GM23338 (cell line): ENCODE measurements at regions not wholly inside any gene's neighbourhood (a gene's known extent, or its start where the extent isn't known, plus 50 kb on each side); places are given as distances from the start of the nearest gene placed in this dataset.

Source experiments
- ATAC-seq: fragments of 200-7000 bp; cut with Tn5 transposase; 3 replicates; pipeline ENCODE4 v1.9.1; 2020
- DNase-seq: peaks from one replicate; pipeline ENCODE4 v3.0.0-alpha.2; 2015; ENCODE audit warnings: low spot score
- H2AFZ ChIP-seq: fragments of 200-600 bp; sonication (generic); 2 replicates; pipeline ENCODE4 v1.8.0; 2016; ENCODE audit warnings: antibody characterized with exemption, mild to moderate bottlenecking, moderate library complexity
- H3F3A ChIP-seq: fragments of 200-600 bp; sonication (generic); replicated peaks from 2 replicates; pipeline ENCODE4 v1.8.0; 2017; ENCODE audit warnings: antibody characterized with exemption, mixed run types, low read depth
- H3K27ac ChIP-seq: fragments of 200-600 bp; sonication (generic); 2 replicates; pipeline ENCODE4 v1.6.1; 2016; ENCODE audit warnings: low read depth
- H3K27me3 ChIP-seq: fragments of 200-600 bp; sonication (generic); 2 replicates; pipeline ENCODE4 v1.8.0; 2016; ENCODE audit warnings: mild to moderate bottlenecking, mixed run types, moderate library complexity; ENCODE audit not compliant: insufficient read depth
- H3K36me3 ChIP-seq: fragments of 200-600 bp; sonication (generic); 2 replicates; pipeline ENCODE4 v1.8.0; 2016; ENCODE audit warnings: mild to moderate bottlenecking; ENCODE audit not compliant: insufficient read depth
- H3K4me1 ChIP-seq: fragments of 200-600 bp; sonication (generic); 2 replicates; pipeline ENCODE4 v1.8.0; 2016; ENCODE audit warnings: mild to moderate bottlenecking, moderate library complexity; ENCODE audit not compliant: insufficient read depth
- H3K4me2 ChIP-seq: fragments of 200-600 bp; sonication (generic); 2 replicates; pipeline ENCODE4 v1.7.1; 2017; ENCODE audit warnings: mixed run types
- H3K4me3 ChIP-seq: fragments of 200-600 bp; sonication (generic); 2 replicates; pipeline ENCODE4 v1.6.1; 2016; ENCODE audit warnings: mixed run types
- H3K79me2 ChIP-seq: fragments of 200-600 bp; sonication (generic); replicated peaks from 2 replicates; pipeline ENCODE4 v1.8.0; 2017; ENCODE audit warnings: mild to moderate bottlenecking; ENCODE audit not compliant: insufficient read depth
- H3K9me2 ChIP-seq: fragments of 200-600 bp; sonication (generic); 2 replicates; pipeline ENCODE4 v1.8.0; 2017; ENCODE audit not compliant: insufficient read depth
- H4K20me1 ChIP-seq: fragments of 200-600 bp; sonication (generic); replicated peaks from 2 replicates; pipeline ENCODE4 v1.8.0; 2017; ENCODE audit warnings: mild to moderate bottlenecking; ENCODE audit not compliant: insufficient read depth
- H3K27ac Mint-ChIP-seq: 2 replicates; pipeline ENCODE4 v1.8.0; 2020; ENCODE audit warnings: inconsistent platforms, mild to moderate bottlenecking, moderate library complexity, mixed read lengths
- H3K27me3 Mint-ChIP-seq: 3 replicates; pipeline ENCODE4 v1.8.0; 2022; ENCODE audit warnings: low read depth, mild to moderate bottlenecking, moderate library complexity, mixed read lengths, inconsistent platforms; ENCODE audit not compliant: insufficient read depth, poor library complexity
- H3K36me3 Mint-ChIP-seq: 3 replicates; pipeline ENCODE4 v1.8.0; 2021; ENCODE audit warnings: low read depth, mild to moderate bottlenecking, inconsistent platforms, moderate library complexity, mixed read lengths
- H3K4me1 Mint-ChIP-seq: 3 replicates; pipeline ENCODE4 v1.8.0; 2020; ENCODE audit warnings: mild to moderate bottlenecking, inconsistent platforms, mixed read lengths
- H3K4me3 Mint-ChIP-seq: 3 replicates; pipeline ENCODE4 v1.8.0; 2021; ENCODE audit warnings: moderate library complexity, mild to moderate bottlenecking, inconsistent platforms, mixed read lengths
- H3K9me3 Mint-ChIP-seq: 3 replicates; pipeline ENCODE4 v1.8.0; 2020; ENCODE audit warnings: moderate library complexity, mild to moderate bottlenecking, inconsistent platforms, mixed read lengths
- CREB1 ChIP-seq: fragments of 250-450 bp; sonication (Bioruptor Pico); IDR thresholded peaks from 2 replicates; pipeline ENCODE4 v1.5.0; 2020; ENCODE audit warnings: low read depth, mild to moderate bottlenecking, moderate library complexity
- EZH2 ChIP-seq: fragments of 200-600 bp; sonication (generic); IDR thresholded peaks from one replicate; pipeline ENCODE4 v1.8.0; 2017; ENCODE audit warnings: antibody characterized with exemption, mild to moderate bottlenecking, low read depth; ENCODE audit not compliant: unreplicated experiment
- JUNB ChIP-seq: IDR thresholded peaks from one replicate; pipeline ENCODE4 v1.6.1; 2016; ENCODE audit warnings: antibody characterized with exemption; ENCODE audit not compliant: unreplicated experiment
- NANOG ChIP-seq: IDR thresholded peaks from 2 replicates; pipeline ENCODE4 v1.6.1; 2016; ENCODE audit warnings: antibody characterized with exemption, borderline replicate concordance
- POLR2AphosphoS5 ChIP-seq: IDR thresholded peaks from 2 replicates; pipeline ENCODE4 v1.6.1; 2016; ENCODE audit warnings: antibody characterized with exemption, low read depth
- REST ChIP-seq: IDR thresholded peaks from one replicate; pipeline ENCODE4 v1.6.1; 2018; ENCODE audit warnings: antibody characterized with exemption; ENCODE audit not compliant: unreplicated experiment
- STAT1 ChIP-seq: IDR thresholded peaks from one replicate; pipeline ENCODE4 v1.6.1; 2016; ENCODE audit warnings: antibody characterized with exemption; ENCODE audit not compliant: unreplicated experiment
- ZNF114 ChIP-seq: fragments of 250-450 bp; sonication (Bioruptor Pico); IDR thresholded peaks from 2 replicates; pipeline ENCODE4 v1.5.0; 2020; ENCODE audit warnings: mild to moderate bottlenecking, moderate library complexity
- ZNF331 ChIP-seq: fragments of 250-450 bp; sonication (Bioruptor Pico); IDR thresholded peaks from 2 replicates; pipeline ENCODE4 v1.5.0; 2020; ENCODE audit warnings: low read depth, mild to moderate bottlenecking, moderate library complexity
- TF ChIP-seq, protein P1 (sequence below), 2 experiments: fragments of 200-600 bp in 1 of 2; sonication (generic) in 1 of 2; conservative IDR thresholded peaks; 2 replicates each; pipeline versions ENCODE4 v1.5.1 to v1.6.1; 2016 to 2017; ENCODE audit warnings: antibody characterized with exemption in 2 of 2, low read depth in 2 of 2, mild to moderate bottlenecking in 2 of 2, moderate library complexity in 1 of 2
- TF ChIP-seq, protein P2 (sequence below): fragments of 250-450 bp; sonication (Bioruptor Pico); IDR thresholded peaks from 2 replicates; pipeline ENCODE4 v1.5.0; 2020; ENCODE audit warnings: mild to moderate bottlenecking, moderate library complexity

DNA sequence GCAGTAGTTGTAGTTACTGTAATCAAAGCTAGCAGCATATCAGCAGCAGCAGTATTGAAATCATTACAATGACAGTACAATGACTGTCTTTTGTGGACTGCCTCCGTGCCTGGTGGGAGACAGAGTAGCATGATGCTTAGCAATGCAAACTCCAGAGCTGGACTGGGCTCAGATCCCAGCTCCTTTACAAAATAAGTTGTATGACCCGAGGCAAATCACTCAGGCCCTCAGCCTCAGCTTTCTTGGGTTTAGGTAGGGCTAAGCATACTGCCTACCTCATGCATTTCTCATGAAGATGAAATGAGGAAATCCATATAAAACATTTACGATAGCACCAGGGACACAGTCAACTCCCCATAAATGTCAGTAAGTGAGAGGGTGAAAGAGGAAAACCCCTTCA is 170.7 kb downstream of the TTC32 start (continued):
- TF ChIP-seq, protein P1, sequence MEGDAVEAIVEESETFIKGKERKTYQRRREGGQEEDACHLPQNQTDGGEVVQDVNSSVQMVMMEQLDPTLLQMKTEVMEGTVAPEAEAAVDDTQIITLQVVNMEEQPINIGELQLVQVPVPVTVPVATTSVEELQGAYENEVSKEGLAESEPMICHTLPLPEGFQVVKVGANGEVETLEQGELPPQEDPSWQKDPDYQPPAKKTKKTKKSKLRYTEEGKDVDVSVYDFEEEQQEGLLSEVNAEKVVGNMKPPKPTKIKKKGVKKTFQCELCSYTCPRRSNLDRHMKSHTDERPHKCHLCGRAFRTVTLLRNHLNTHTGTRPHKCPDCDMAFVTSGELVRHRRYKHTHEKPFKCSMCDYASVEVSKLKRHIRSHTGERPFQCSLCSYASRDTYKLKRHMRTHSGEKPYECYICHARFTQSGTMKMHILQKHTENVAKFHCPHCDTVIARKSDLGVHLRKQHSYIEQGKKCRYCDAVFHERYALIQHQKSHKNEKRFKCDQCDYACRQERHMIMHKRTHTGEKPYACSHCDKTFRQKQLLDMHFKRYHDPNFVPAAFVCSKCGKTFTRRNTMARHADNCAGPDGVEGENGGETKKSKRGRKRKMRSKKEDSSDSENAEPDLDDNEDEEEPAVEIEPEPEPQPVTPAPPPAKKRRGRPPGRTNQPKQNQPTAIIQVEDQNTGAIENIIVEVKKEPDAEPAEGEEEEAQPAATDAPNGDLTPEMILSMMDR (conservative IDR thresholded peaks at IDR 0.05; ENCODE audit: low read depth in 2 of 2), result no peak
- TF ChIP-seq JUNB (no peak), STAT1 (no peak), EZH2 (no peak), ZNF331 (CRISPR knock-in tag) (no peak), REST (no peak), NANOG (no peak)

GRCh38 chr2:19728125-19728524 is 173.7 kb downstream of the TTC32 start:
- Mint-ChIP-seq H3K9me3 (no peaks in the 10 kb centered on the region), H3K27ac (no peak overlapping the region), H3K4me3 (no peak overlapping the region), H3K4me1 (no peaks in the 10 kb centered on the region; the same call in 2 of the 3 replicates), H3K36me3 (no peaks in the 10 kb centered on the region), H3K27me3 (peaks cover 8% of the 10 kb centered on the region)
- no peaks in the 10 kb centered on the region for H3F3A ChIP-seq
- H3K79me2 ChIP-seq, result no peaks in the 10 kb centered on the region
- H3K36me3 ChIP-seq, result no peaks in the 10 kb centered on the region
- DNase-seq (no peak), ATAC-seq (no peak)
- no peak overlapping the region for H3K4me3 ChIP-seq
- H3K27me3 ChIP-seq, result no peaks in the 10 kb centered on the region
- H3K4me2 ChIP-seq, result no peak overlapping the region
- no peak overlapping the region for H2AFZ ChIP-seq
- no peak overlapping the region for H3K27ac ChIP-seq
- H4K20me1 ChIP-seq, result no peaks in the 10 kb centered on the region
- H3K9me2 ChIP-seq, result no peaks in the 10 kb centered on the region
- H3K4me1 ChIP-seq, result no peaks in the 10 kb centered on the region
- TF ChIP-seq ZNF114 (CRISPR knock-in tag) (no peak), STAT1 (no peak), REST (no peak), NANOG (no peak), ZNF331 (CRISPR knock-in tag) (no peak), POLR2AphosphoS5 (no peak), CREB1 (CRISPR knock-in tag) (no peak)
- TF ChIP-seq, protein P2, sequence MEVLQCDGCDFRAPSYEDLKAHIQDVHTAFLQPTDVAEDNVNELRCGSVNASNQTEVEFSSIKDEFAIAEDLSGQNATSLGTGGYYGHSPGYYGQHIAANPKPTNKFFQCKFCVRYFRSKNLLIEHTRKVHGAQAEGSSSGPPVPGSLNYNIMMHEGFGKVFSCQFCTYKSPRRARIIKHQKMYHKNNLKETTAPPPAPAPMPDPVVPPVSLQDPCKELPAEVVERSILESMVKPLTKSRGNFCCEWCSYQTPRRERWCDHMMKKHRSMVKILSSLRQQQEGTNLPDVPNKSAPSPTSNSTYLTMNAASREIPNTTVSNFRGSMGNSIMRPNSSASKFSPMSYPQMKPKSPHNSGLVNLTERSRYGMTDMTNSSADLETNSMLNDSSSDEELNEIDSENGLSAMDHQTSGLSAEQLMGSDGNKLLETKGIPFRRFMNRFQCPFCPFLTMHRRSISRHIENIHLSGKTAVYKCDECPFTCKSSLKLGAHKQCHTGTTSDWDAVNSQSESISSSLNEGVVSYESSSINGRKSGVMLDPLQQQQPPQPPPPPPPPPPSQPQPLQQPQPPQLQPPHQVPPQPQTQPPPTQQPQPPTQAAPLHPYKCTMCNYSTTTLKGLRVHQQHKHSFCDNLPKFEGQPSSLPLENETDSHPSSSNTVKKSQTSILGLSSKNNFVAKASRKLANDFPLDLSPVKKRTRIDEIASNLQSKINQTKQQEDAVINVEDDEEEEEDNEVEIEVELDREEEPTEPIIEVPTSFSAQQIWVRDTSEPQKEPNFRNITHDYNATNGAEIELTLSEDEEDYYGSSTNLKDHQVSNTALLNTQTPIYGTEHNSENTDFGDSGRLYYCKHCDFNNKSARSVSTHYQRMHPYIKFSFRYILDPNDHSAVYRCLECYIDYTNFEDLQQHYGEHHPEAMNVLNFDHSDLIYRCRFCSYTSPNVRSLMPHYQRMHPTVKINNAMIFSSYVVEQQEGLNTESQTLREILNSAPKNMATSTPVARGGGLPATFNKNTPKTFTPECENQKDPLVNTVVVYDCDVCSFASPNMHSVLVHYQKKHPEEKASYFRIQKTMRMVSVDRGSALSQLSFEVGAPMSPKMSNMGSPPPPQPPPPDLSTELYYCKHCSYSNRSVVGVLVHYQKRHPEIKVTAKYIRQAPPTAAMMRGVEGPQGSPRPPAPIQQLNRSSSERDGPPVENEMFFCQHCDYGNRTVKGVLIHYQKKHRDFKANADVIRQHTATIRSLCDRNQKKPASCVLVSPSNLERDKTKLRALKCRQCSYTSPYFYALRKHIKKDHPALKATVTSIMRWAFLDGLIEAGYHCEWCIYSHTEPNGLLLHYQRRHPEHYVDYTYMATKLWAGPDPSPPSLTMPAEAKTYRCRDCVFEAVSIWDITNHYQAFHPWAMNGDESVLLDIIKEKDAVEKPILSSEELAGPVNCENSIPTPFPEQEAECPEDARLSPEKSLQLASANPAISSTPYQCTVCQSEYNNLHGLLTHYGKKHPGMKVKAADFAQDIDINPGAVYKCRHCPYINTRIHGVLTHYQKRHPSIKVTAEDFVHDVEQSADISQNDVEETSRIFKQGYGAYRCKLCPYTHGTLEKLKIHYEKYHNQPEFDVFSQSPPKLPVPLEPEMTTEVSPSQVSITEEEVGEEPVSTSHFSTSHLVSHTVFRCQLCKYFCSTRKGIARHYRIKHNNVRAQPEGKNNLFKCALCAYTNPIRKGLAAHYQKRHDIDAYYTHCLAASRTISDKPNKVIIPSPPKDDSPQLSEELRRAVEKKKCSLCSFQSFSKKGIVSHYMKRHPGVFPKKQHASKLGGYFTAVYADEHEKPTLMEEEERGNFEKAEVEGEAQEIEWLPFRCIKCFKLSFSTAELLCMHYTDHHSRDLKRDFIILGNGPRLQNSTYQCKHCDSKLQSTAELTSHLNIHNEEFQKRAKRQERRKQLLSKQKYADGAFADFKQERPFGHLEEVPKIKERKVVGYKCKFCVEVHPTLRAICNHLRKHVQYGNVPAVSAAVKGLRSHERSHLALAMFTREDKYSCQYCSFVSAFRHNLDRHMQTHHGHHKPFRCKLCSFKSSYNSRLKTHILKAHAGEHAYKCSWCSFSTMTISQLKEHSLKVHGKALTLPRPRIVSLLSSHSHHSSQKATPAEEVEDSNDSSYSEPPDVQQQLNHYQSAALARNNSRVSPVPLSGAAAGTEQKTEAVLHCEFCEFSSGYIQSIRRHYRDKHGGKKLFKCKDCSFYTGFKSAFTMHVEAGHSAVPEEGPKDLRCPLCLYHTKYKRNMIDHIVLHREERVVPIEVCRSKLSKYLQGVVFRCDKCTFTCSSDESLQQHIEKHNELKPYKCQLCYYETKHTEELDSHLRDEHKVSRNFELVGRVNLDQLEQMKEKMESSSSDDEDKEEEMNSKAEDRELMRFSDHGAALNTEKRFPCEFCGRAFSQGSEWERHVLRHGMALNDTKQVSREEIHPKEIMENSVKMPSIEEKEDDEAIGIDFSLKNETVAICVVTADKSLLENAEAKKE (CRISPR knock-in tag), result no peak
